WTC11 (cell line): ENCODE measurements at regions not wholly inside any gene's neighbourhood (a gene's known extent, or its start where the extent isn't known, plus 50 kb on each side); places are given as distances from the start of the nearest gene placed in this dataset.

Experiments used
- ESRRA ChIP-seq: sonication (generic); formaldehyde crosslinking; IDR thresholded peaks from 2 replicates; pipeline ENCODE4 v1.8.1; 2022; ENCODE audit warnings: mild to moderate bottlenecking, missing genetic modification reagents, borderline replicate concordance
- NFYB ChIP-seq: sonication (generic); formaldehyde crosslinking; conservative IDR thresholded peaks from 2 replicates; pipeline ENCODE4 v1.8.0; 2022; ENCODE audit warnings: low read depth, missing genetic modification reagents
- NR2C2 ChIP-seq: sonication (generic); formaldehyde crosslinking; IDR thresholded peaks from 2 replicates; pipeline ENCODE4 v1.8.0; 2022; ENCODE audit warnings: mild to moderate bottlenecking, missing genetic modification reagents
- TF ChIP-seq, protein P1 (sequence below): fragments of 200-600 bp; IDR thresholded peaks from 2 replicates; pipeline ENCODE4 v1.8.0; 2022; ENCODE audit warnings: antibody characterized with exemption

DNA sequence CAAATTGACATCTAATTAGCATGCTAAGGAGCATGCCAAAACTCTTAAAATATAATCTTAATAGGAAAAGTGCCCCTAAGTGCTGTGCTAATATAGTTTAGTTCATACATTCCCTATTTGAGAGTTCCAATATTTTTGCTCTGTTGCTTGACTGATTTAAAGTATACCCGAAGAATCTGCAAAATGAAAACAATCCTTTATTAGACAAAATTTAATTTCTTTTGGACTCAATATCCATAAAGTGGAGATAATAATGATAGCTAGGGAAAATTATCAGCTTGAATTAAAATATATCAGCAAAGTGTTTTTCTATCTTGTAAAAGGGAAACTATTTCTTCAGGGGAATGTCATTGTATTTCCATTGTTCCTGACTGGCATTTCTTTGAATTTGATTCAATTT, 196.0 kb upstream of the NPY2R start:
- TF ChIP-seq NR2C2 (CRISPR knock-in tag) (no peak), NFYB (no peak), ESRRA (CRISPR knock-in tag) (no peak)
- TF ChIP-seq, protein P1, sequence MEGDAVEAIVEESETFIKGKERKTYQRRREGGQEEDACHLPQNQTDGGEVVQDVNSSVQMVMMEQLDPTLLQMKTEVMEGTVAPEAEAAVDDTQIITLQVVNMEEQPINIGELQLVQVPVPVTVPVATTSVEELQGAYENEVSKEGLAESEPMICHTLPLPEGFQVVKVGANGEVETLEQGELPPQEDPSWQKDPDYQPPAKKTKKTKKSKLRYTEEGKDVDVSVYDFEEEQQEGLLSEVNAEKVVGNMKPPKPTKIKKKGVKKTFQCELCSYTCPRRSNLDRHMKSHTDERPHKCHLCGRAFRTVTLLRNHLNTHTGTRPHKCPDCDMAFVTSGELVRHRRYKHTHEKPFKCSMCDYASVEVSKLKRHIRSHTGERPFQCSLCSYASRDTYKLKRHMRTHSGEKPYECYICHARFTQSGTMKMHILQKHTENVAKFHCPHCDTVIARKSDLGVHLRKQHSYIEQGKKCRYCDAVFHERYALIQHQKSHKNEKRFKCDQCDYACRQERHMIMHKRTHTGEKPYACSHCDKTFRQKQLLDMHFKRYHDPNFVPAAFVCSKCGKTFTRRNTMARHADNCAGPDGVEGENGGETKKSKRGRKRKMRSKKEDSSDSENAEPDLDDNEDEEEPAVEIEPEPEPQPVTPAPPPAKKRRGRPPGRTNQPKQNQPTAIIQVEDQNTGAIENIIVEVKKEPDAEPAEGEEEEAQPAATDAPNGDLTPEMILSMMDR = no peak
